Right lung (tissue), 2 donors: ENCODE measurements at regions not wholly inside any gene's neighbourhood (a gene's known extent, or its start where the extent isn't known, plus 50 kb on each side); places are given as distances from the start of the nearest gene placed in this dataset.

Source experiments
- DNase-seq, 2 donors: peaks; one replicate each; pipeline ENCODE4 v3.0.0-alpha.2; 2013

GRCh38 chr5:61823781-61824180, 482.2 kb upstream of the KIF2A start:
- no peak for DNase-seq

- no peak for DNase-seq
Measured at GRCh38 chr5:61824396-61824795, 481.6 kb upstream of the KIF2A start.

GRCh38 chr5:61827445-61827975, 478.5 kb upstream of the KIF2A start:
- no peak for DNase-seq

GRCh38 chr5:61828856-61829255, 477.1 kb upstream of the KIF2A start:
- DNase-seq, result peak; percentile 75 to 78

GRCh38 chr5:61831736-61832135, 474.3 kb upstream of the KIF2A start:
- peak; percentile 81 to 82 for DNase-seq

DNA sequence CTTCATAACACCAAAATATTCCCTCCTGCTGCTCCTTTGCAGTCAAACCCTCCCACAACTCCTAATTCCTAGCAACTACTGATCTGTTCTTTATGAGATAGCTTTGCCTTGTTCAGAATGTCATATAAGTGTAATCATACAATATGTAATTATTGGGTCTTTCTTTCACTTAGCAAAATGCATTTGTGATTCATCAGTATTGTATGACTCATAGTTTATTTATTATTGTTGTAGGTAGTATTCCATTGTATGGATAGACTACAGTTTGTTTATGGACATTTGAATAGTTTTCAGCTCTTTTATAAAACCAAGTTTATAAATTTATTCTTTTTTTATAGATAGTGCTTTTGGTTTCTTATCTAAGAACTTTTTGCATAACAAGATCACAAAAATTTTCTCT, 468.2 kb upstream of the KIF2A start:
- DNase-seq, result no peak

GRCh38 chr5:61840361-61840760, 465.6 kb upstream of the KIF2A start:
- no peak for DNase-seq

GRCh38 chr5:61842840-61843239, 463.2 kb upstream of the KIF2A start:
- DNase-seq, result no peak

- DNase-seq, result no peak
Measured at GRCh38 chr5:61850696-61851095, 455.3 kb upstream of the KIF2A start.

- no peak for DNase-seq
Measured at GRCh38 chr5:61854531-61854930, 451.5 kb upstream of the KIF2A start.

GRCh38 chr5:61860978-61861377, 445.0 kb upstream of the KIF2A start:
- no peak for DNase-seq

GRCh38 chr5:61866930-61867329, 439.1 kb upstream of the KIF2A start:
- DNase-seq, result no peak

- DNase-seq, result no peak
Measured at GRCh38 chr5:61869333-61869732, 436.7 kb upstream of the KIF2A start.

- DNase-seq, result no peak
Measured at GRCh38 chr5:61878471-61878870, 427.5 kb upstream of the KIF2A start.

DNA sequence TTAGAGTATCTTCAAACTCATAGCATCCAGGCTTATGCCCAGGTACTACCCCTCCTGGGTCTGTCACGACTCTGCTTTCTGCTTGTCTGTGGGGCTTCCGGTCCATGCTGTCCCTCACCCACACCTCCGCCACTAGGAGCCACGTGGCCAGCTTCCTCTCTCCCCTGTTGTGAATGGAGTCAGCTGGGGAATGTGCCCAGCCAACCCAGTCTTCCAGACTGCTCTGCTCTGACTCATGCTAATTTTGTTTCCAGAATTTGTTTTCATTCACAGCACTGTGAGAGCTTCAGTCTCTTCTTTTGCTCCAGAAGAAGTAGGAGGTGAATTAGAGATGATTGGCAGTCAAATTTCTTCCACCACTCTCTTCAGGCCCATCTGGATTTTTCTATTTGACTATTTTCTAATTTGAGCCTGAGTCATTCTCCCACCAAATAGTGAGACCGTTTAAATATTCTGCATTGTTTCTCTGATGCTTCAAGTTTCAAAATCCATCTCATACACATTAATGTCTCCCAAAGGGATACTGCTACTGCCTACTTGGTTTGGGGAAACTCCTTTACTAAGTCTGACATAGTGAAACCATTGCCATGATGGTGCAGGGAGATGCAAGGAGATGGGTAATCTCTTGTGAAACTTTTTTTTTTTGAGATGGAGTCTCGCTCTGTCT, 424.1 kb upstream of the KIF2A start:
- DNase-seq, result no peak

DNA sequence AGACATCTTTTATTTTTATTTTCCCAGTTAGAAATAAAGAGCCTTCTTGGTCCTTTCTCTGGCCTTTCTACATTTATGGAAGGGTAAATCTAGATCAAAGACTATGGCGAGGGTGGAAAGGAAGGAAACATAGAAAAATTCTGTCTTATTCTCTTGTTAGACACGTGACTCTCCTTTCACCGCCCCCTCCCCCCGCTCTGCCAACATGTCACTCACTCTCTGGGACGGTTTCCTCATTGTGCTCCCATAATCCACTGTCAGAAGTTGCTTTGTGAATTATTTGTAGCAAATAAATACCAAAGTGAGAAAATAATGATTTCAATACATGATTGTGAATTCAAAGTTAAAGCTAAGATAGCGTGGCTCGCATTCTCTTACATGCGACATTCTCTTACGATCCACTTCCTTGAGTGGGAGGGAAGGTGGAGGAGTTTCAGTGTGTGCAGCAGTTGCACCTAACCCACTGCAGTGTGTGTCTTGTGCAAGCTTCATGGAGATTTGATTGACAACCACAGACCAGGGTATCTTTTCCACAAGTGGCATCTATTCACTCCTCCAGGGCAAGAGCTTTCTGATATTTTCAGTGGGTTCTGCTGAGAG, 423.0 kb upstream of the KIF2A start:
- no peak for DNase-seq

- no peak for DNase-seq
Measured at GRCh38 chr5:61884252-61884855, 421.7 kb upstream of the KIF2A start.

DNA sequence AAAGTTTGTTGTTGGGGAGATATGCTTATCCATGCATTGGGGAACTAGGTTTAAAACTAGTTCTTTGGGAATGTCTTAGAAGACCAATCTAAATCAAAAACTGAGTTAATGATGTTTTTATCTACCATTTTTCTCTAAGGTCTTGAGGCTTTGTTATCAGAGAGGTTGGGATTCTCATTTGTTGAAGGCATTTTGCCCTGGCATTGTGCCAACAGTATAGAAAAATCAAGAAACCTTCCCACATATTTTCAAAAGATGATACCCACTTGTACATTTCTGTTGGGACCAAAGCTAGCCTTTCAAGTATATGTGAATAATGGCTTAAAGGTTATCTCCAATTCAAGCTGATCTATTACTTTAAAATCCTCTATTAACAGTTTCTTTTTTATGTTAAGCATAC, 419.8 kb upstream of the KIF2A start:
- no peak for DNase-seq

GRCh38 chr5:61887271-61887670, 418.7 kb upstream of the KIF2A start:
- no peak for DNase-seq

DNA sequence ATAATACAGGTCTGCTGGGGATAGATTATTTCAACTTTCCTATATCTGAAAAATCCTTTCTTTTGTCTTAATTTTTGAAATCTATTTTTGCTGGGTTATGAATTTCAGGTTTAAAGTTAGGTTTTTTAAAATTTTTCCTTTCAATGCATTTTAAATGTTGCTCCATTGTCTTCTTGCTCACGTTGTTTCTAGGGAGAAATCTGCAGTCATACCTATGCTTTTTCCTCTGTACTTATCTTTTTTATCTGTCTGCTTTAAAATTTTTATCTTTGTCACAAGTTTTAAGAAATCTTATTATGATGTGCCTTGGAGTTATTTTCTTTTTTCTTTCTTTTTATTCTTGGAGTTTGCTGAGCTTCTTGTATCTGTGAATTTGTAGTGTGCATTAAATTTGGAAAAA, 412.0 kb upstream of the KIF2A start:
- DNase-seq, result no peak

DNA sequence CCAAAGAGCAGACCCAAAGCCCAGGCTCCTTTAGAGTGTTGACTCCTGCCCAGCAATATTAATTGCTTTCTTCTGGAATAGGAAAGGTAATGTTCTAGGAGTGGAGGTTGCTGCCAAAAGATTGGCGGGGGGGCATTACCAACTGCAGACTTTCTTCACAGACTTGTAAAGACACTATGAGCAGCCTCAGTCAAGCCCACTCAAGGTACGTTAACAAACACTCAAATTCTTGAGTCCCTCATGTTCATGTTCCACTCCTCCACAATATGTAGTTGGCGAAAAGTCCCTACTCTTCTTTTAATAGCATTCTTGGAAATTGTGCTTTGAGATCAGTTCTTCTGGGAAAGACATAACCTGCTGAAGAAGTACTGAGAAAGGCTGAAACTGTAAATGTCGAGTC, 409.2 kb upstream of the KIF2A start:
- DNase-seq, result peak in 1 of 2 donors; percentile 8

DNA sequence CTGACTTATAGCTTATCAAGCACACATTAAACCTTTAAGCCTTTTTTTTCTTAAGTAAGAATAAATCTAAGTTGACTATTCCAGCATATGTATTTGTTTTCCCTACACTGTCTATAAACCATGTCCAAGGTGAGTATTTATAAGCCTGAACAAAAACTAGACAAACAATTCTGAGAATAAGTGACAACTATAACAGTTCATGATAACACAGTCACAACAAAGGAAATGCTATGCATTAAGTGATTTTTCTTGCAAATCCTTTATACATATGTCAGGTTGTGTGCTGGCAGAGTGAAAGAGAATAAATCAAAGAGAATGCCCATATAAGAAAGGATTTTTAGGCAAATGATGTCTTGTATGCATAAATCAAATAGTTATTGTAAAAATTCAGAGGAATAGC, 408.8 kb upstream of the KIF2A start:
- no peak for DNase-seq

DNA sequence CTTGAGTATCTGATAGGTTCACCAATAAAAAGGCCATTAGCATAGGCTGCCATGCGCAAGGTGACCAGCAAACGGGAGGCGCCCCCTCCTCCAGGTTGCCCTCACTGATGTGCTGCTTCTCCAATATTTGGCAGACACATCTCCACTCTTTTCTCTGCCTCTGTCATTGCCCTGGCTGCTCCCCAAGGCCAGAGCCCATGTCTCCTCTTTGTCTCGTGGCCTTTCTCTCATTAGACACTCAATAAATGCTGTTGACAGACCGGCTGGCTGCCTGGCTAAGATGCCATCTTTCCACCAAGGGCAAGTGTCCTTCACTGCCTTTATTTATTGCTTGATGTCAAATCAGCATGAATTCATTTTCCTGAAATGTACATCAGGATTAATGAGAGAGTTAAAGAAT, 404.0 kb upstream of the KIF2A start:
- DNase-seq, result no peak
